Trophoblast cell (in vitro differentiated cells and primary cell): ENCODE measurements at regions not wholly inside any gene's neighbourhood (a gene's known extent, or its start where the extent isn't known, plus 50 kb on each side); places are given as distances from the start of the nearest gene placed in this dataset.

Experiments used
- DNase-seq, 2 donors: peaks; one replicate each; pipeline ENCODE4 v3.0.0-alpha.2; 2016
- H2AFZ ChIP-seq: 2 replicates; pipeline ENCODE4 v1.6.1; 2013; ENCODE audit warnings: low read length, moderate library complexity, mild to moderate bottlenecking; ENCODE audit not compliant: insufficient read depth, poor library complexity
- H2AK5ac ChIP-seq: 2 replicates; pipeline ENCODE4 v1.6.1; 2013; ENCODE audit warnings: mild to moderate bottlenecking, low read length
- H2BK120ac ChIP-seq: 2 replicates; pipeline ENCODE4 v1.6.1; 2013; ENCODE audit warnings: low read length, mild to moderate bottlenecking, moderate library complexity; ENCODE audit not compliant: insufficient read depth, poor library complexity
- H2BK12ac ChIP-seq: 2 replicates; pipeline ENCODE4 v1.6.1; 2013; ENCODE audit warnings: mild to moderate bottlenecking, low read length, moderate library complexity
- H2BK5ac ChIP-seq: 2 replicates; pipeline ENCODE4 v1.6.1; 2013; ENCODE audit warnings: low read length, low read depth, moderate library complexity, mild to moderate bottlenecking; ENCODE audit not compliant: poor library complexity
- H3K14ac ChIP-seq: 2 replicates; pipeline ENCODE4 v1.6.1; 2013; ENCODE audit warnings: mild to moderate bottlenecking, low read length
- H3K18ac ChIP-seq: 2 replicates; pipeline ENCODE4 v1.6.1; 2013; ENCODE audit warnings: mild to moderate bottlenecking, low read length
- H3K23ac ChIP-seq: 2 replicates; pipeline ENCODE4 v1.6.1; 2013; ENCODE audit warnings: low read length
- H3K27ac ChIP-seq: 2 replicates; pipeline ENCODE4 v1.5.1; 2013; ENCODE audit warnings: low read depth, mild to moderate bottlenecking, inconsistent platforms, low read length, moderate library complexity
- H3K27me3 ChIP-seq: 2 replicates; pipeline ENCODE4 v1.6.1; 2013; ENCODE audit warnings: inconsistent platforms, mild to moderate bottlenecking, low read length, moderate library complexity; ENCODE audit not compliant: insufficient read depth
- H3K36me3 ChIP-seq, 2 experiments: 1 replicate in 1 of 2; 2 replicates in 1 of 2; pipeline ENCODE4 v1.6.1; 2013; ENCODE audit warnings: low read length in 2 of 2, mild to moderate bottlenecking in 2 of 2, moderate library complexity in 1 of 2; ENCODE audit not compliant: insufficient read depth in 2 of 2, control insufficient read depth in 1 of 2
- H3K4ac ChIP-seq: 2 replicates; pipeline ENCODE4 v1.6.1; 2013; ENCODE audit warnings: low read depth, mild to moderate bottlenecking, low read length, moderate library complexity
- H3K4me1 ChIP-seq, 2 experiments: 1 replicate in 1 of 2; 2 replicates in 1 of 2; pipeline ENCODE4 v1.6.1; 2013; ENCODE audit warnings: low read length in 2 of 2, mild to moderate bottlenecking in 2 of 2, moderate library complexity in 1 of 2; ENCODE audit not compliant: insufficient read depth in 2 of 2, control insufficient read depth in 1 of 2
- H3K4me2 ChIP-seq: 2 replicates; pipeline ENCODE4 v1.6.1; 2013; ENCODE audit warnings: inconsistent platforms, mild to moderate bottlenecking, low read length, moderate library complexity
- H3K4me3 ChIP-seq: 2 replicates; pipeline ENCODE4 v1.5.1; 2013; ENCODE audit warnings: mild to moderate bottlenecking, low read depth, low read length, inconsistent platforms
- H3K79me1 ChIP-seq: one replicate; pipeline ENCODE4 v1.6.1; 2013; ENCODE audit warnings: low read length
- H3K79me2 ChIP-seq: 2 replicates; pipeline ENCODE4 v1.6.1; 2013; ENCODE audit warnings: low read length, mild to moderate bottlenecking; ENCODE audit not compliant: control insufficient read depth, insufficient read depth, poor library complexity
- H3K9ac ChIP-seq: 2 replicates; pipeline ENCODE4 v1.6.1; 2013; ENCODE audit warnings: mild to moderate bottlenecking, low read length
- H3K9me3 ChIP-seq: 2 replicates; pipeline ENCODE4 v1.6.1; 2013; ENCODE audit warnings: low read depth, mild to moderate bottlenecking, control low read depth, inconsistent platforms, low read length; ENCODE audit not compliant: insufficient read depth
- H4K12ac ChIP-seq: 2 replicates; pipeline ENCODE4 v1.6.1; 2013; ENCODE audit warnings: low read depth, mild to moderate bottlenecking, low read length, moderate library complexity
- H4K8ac ChIP-seq: 2 replicates; pipeline ENCODE4 v1.6.1; 2013; ENCODE audit warnings: low read depth, mild to moderate bottlenecking, low read length, moderate library complexity
- H4K91ac ChIP-seq: one replicate; pipeline ENCODE4 v1.6.1; 2013; ENCODE audit warnings: low read depth, mild to moderate bottlenecking, low read length, moderate library complexity
- WGBS: extraction: QIAGEN DNeasy Blood & Tissue Kit; methylation state at CpG from one replicate; pipeline ENCODE4 v1.1.7; 2013; ENCODE audit warnings: missing lambda C conversion rate; ENCODE audit not compliant: insufficient read length, insufficient coverage; ENCODE audit errors: extremely low coverage; 5-methylcytosine and 5-hydroxymethylcytosine counted together

GRCh38 chr2:198327526-198327925, 523.1 kb downstream of the PLCL1 start:
- no peak for DNase-seq
- no peak overlapping the region for H2BK12ac ChIP-seq
- no peak overlapping the region for H3K4me3 ChIP-seq

GRCh38 chr2:198326431-198326830, 522.0 kb downstream of the PLCL1 start:
- no peak for DNase-seq
- H2AK5ac ChIP-seq, result no peak overlapping the region
- no peaks in the 10 kb centered on the region for H3K4me1 ChIP-seq
- H3K9me3 ChIP-seq, result no peaks in the 10 kb centered on the region
- H2BK120ac ChIP-seq, result no peak overlapping the region
- H3K79me2 ChIP-seq, result no peaks in the 10 kb centered on the region
- no peak overlapping the region for H3K9ac ChIP-seq
- no peak overlapping the region for H2BK5ac ChIP-seq
- H3K27me3 ChIP-seq, result no peaks in the 10 kb centered on the region
- H3K79me1 ChIP-seq, result no peaks in the 10 kb centered on the region
- H3K4ac ChIP-seq, result no peak overlapping the region
- no peak overlapping the region for H3K27ac ChIP-seq
- H2AFZ ChIP-seq, result no peak overlapping the region
- H4K12ac ChIP-seq, result no peak overlapping the region
- H3K36me3 ChIP-seq, result no peaks in the 10 kb centered on the region
- no peak overlapping the region for H3K23ac ChIP-seq
- no peak overlapping the region for H3K18ac ChIP-seq
- no peak overlapping the region for H4K8ac ChIP-seq
- no peak overlapping the region for H2BK12ac ChIP-seq
- H3K14ac ChIP-seq, result no peak overlapping the region
- no peak overlapping the region for H3K4me3 ChIP-seq
- no peak overlapping the region for H3K4me2 ChIP-seq
- WGBS, result no CpG with 5 or more reads among the region's 1 CpG
- H4K91ac ChIP-seq, result no peak overlapping the region

More at GRCh38 chr2:198327526-198327925, 523.1 kb downstream of the PLCL1 start:
- no peak overlapping the region for H4K12ac ChIP-seq
- H3K18ac ChIP-seq, result no peak overlapping the region
- H3K27ac ChIP-seq, result no peak overlapping the region
- H3K79me2 ChIP-seq, result no peaks in the 10 kb centered on the region
- H3K27me3 ChIP-seq, result no peaks in the 10 kb centered on the region
- no peak overlapping the region for H3K9ac ChIP-seq
- WGBS, result no CpG with 5 or more reads among the region's 4 CpGs
- no peak overlapping the region for H2BK120ac ChIP-seq
- H3K23ac ChIP-seq, result no peak overlapping the region
- H2AFZ ChIP-seq, result no peak overlapping the region
- H3K4ac ChIP-seq, result no peak overlapping the region
- no peaks in the 10 kb centered on the region for H3K4me1 ChIP-seq
- no peak overlapping the region for H3K4me2 ChIP-seq
- no peak overlapping the region for H4K91ac ChIP-seq
- no peaks in the 10 kb centered on the region for H3K9me3 ChIP-seq
- H2AK5ac ChIP-seq, result no peak overlapping the region
- no peak overlapping the region for H4K8ac ChIP-seq
- no peaks in the 10 kb centered on the region for H3K79me1 ChIP-seq
- no peak overlapping the region for H2BK5ac ChIP-seq
- H3K36me3 ChIP-seq, result no peaks in the 10 kb centered on the region
- no peak overlapping the region for H3K14ac ChIP-seq

- no peak overlapping the region for H2BK5ac ChIP-seq
Observed at GRCh38 chr2:198325359-198325758, 521.0 kb downstream of the PLCL1 start.

GRCh38 chr2:198324071-198324470, 519.7 kb downstream of the PLCL1 start:
- Histone ChIP-seq H3K4ac (no peak overlapping the region), H3K79me2 (no peaks in the 10 kb centered on the region), H4K91ac (no peak overlapping the region), H3K27me3 (no peaks in the 10 kb centered on the region), H4K8ac (no peak overlapping the region), H3K36me3 (no peaks in the 10 kb centered on the region), H3K14ac (no peak overlapping the region), H3K9ac (no peak overlapping the region), H3K23ac (no peak overlapping the region), H3K18ac (no peak overlapping the region), H2BK120ac (no peak overlapping the region), H2AFZ (no peak overlapping the region), H2BK5ac (no peak overlapping the region), H3K4me3 (no peak overlapping the region), H3K4me1 (no peaks in the 10 kb centered on the region), H4K12ac (no peak overlapping the region), H3K79me1 (no peaks in the 10 kb centered on the region), H3K27ac (no peak overlapping the region), H2BK12ac (no peak overlapping the region), H3K9me3 (no peaks in the 10 kb centered on the region), H2AK5ac (no peak overlapping the region), H3K4me2 (no peak overlapping the region)
- WGBS, result no CpG with 5 or more reads among the region's 4 CpGs
- DNase-seq, result no peak

More at GRCh38 chr2:198325359-198325758, 521.0 kb downstream of the PLCL1 start:
- Histone ChIP-seq H2BK12ac (no peak overlapping the region), H3K36me3 (no peaks in the 10 kb centered on the region), H3K4me3 (no peak overlapping the region), H3K27ac (no peak overlapping the region), H4K8ac (no peak overlapping the region), H2AFZ (no peak overlapping the region), H3K4me2 (no peak overlapping the region), H2AK5ac (no peak overlapping the region), H2BK120ac (no peak overlapping the region), H3K9ac (no peak overlapping the region), H4K12ac (no peak overlapping the region), H3K14ac (no peak overlapping the region), H3K18ac (no peak overlapping the region), H3K79me1 (no peaks in the 10 kb centered on the region), H3K4ac (no peak overlapping the region), H3K79me2 (no peaks in the 10 kb centered on the region), H3K4me1 (no peaks in the 10 kb centered on the region), H4K91ac (no peak overlapping the region), H3K23ac (no peak overlapping the region), H3K27me3 (no peaks in the 10 kb centered on the region), H3K9me3 (no peaks in the 10 kb centered on the region)
- no CpG with 5 or more reads among the region's 2 CpGs for WGBS
- DNase-seq, result no peak
